ENCODE measurements at regions not wholly inside any gene's neighbourhood (a gene's known extent, or its start where the extent isn't known, plus 50 kb on each side); places are given as distances from the start of the nearest gene placed in this dataset.
"Not testable (repeated sequence)": the region's sequence is repeated elsewhere in the genome, so short reads cannot be mapped to it uniquely, and the experiment has no call there.

- BruUV-seq (replicated peaks); H3K4me3 ChIP-seq; H3K9ac ChIP-seq (ENCODE audit: control insufficient read depth, insufficient read depth, low read length); H3K9me3 ChIP-seq (replicated peaks; ENCODE audit: control insufficient read depth, insufficient read depth, low read length); H3K27ac ChIP-seq (ENCODE audit: control insufficient read depth, insufficient read depth); H2AFZ ChIP-seq (ENCODE audit: control insufficient read depth, low read depth, low read length); POLR2A ChIA-PET; H3K27me3 ChIP-seq (replicated peaks in 1 of 2; ENCODE audit: control insufficient read depth in 2 of 2, insufficient read depth in 2 of 2, low read length in 1 of 2); H3K79me2 ChIP-seq (ENCODE audit: control insufficient read depth, insufficient read depth, low read length); H4K20me1 ChIP-seq (ENCODE audit: control insufficient read depth, insufficient read depth); FAIRE-seq; H3K4me2 ChIP-seq (ENCODE audit: control insufficient read depth, insufficient read depth); H3K4me1 ChIP-seq (ENCODE audit: control insufficient read depth, insufficient read depth, low read length); DNase-seq (ENCODE audit: low read depth, low spot score); SMC1A ChIA-PET (ENCODE audit: uncharacterized antibody, unreplicated experiment); in situ Hi-C loops (cut with MboI); H3K36me3 ChIP-seq (ENCODE audit: control insufficient read depth in 2 of 2, insufficient read depth in 2 of 2, low read length in 1 of 2); ATAC-seq: not testable (repeated sequence)
- intact Hi-C loops (cut with micrococcal nuclease; ENCODE audit: unreplicated experiment) = loop anchor here (2.0 to 5.0 kb wide), 2 partner anchors 16 to 53 kb away; no protein-coding TSS in a partner anchor
- ChIA-PET CTCF (interaction anchor here (0.7 to 6.6 kb wide), 12 partner anchors 12 to 206 kb away, joined by 3 to 32 read pairs (median 4); no protein-coding TSS in a partner anchor), RAD21 (ENCODE audit: unreplicated experiment) (interaction anchor here (1.0 kb wide), 2 partner anchors 15 to 17 kb away, joined by 3 to 4 read pairs; no protein-coding TSS in a partner anchor)
- WGBS (ENCODE audit: insufficient coverage, insufficient replicate concordance, low lambda C conversion rate, missing lambda C conversion rate) = 61% methylated on average over 13 of the region's 13 CpGs
Observed at GRCh38 chr14:22100764-22101120, 427.1 kb upstream of the OR4E1 start.

- Histone ChIP-seq H4K20me1 (ENCODE audit: control insufficient read depth, insufficient read depth) (no peaks in the 10 kb centered on the region), H3K27ac (ENCODE audit: control insufficient read depth, insufficient read depth) (no peak overlapping the region), H3K4me2 (ENCODE audit: control insufficient read depth, insufficient read depth) (no peak overlapping the region), H3K4me1 (ENCODE audit: control insufficient read depth, insufficient read depth, low read length) (no peaks in the 10 kb centered on the region), H3K4me3 (no peak overlapping the region), H3K79me2 (ENCODE audit: control insufficient read depth, insufficient read depth, low read length) (no peaks in the 10 kb centered on the region), H3K27me3 (replicated peaks in 1 of 2; ENCODE audit: control insufficient read depth in 2 of 2, insufficient read depth in 2 of 2, low read length in 1 of 2) (no peaks in the 10 kb centered on the region), H3K9ac (ENCODE audit: control insufficient read depth, insufficient read depth, low read length) (no peak overlapping the region), H3K9me3 (replicated peaks; ENCODE audit: control insufficient read depth, insufficient read depth, low read length) (no peaks in the 10 kb centered on the region), H2AFZ (ENCODE audit: control insufficient read depth, low read depth, low read length) (no peak overlapping the region), H3K36me3 (ENCODE audit: control insufficient read depth in 2 of 2, insufficient read depth in 2 of 2, low read length in 1 of 2) (no peaks in the 10 kb centered on the region)
- TF ChIP-seq SMC3 (IDR thresholded peaks at IDR 0.05; ENCODE audit: borderline replicate concordance, low read length) (peak; percentile 79), RAD21 (IDR thresholded peaks at IDR 0.05; ENCODE audit: insufficient read depth, low read depth, low read length) (peak; percentile 52), CTCF (IDR thresholded peaks at IDR 0.05 in 2 of 3, conservative IDR thresholded peaks at IDR 0.05 in 1 of 3; ENCODE audit: control insufficient read depth in 2 of 3, extremely low read depth in 1 of 3, insufficient read depth in 1 of 3, low read depth in 3 of 3, low read length in 3 of 3) (peak; percentile 54 to 90 (median 78)), NRF1 (conservative IDR thresholded peaks at IDR 0.05; ENCODE audit: low read depth, low read length) (no peak)
- ATAC-seq = peak; percentile 96
- ChIA-PET RAD21 (ENCODE audit: unreplicated experiment) (interaction anchor here (1.0 kb wide), 2 partner anchors 15 to 16 kb away, joined by 3 to 4 read pairs; no protein-coding TSS in a partner anchor), SMC1A (ENCODE audit: uncharacterized antibody, unreplicated experiment) (interaction anchor here (1.3 kb wide), 1 partner anchor 25 kb away, joined by 3 read pairs; no protein-coding TSS in a partner anchor), CTCF (interaction anchor here (0.7 to 6.6 kb wide), 14 partner anchors 13 to 207 kb away, joined by 3 to 32 read pairs (median 4); no protein-coding TSS in a partner anchor), POLR2A (no interaction called here)
- no peak for DNase-seq (ENCODE audit: low read depth, low spot score)
- intact Hi-C loops (cut with micrococcal nuclease; ENCODE audit: unreplicated experiment) = loop anchor here (2.0 to 5.0 kb wide), 2 partner anchors 15 to 53 kb away; no protein-coding TSS in a partner anchor
- FAIRE-seq = no peak
- in situ Hi-C loops (cut with MboI) = no loop called here
- BruUV-seq (replicated peaks) = no TSS peak
- WGBS (ENCODE audit: insufficient coverage, insufficient replicate concordance, low lambda C conversion rate, missing lambda C conversion rate) = 28% methylated on average over 11 of the region's 11 CpGs
Observed at GRCh38 chr14:22099942-22100763, 426.5 kb upstream of the OR4E1 start.
